Left lobe of liver (tissue), 2 donors: ENCODE measurements at regions not wholly inside any gene's neighbourhood (a gene's known extent, or its start where the extent isn't known, plus 50 kb on each side); places are given as distances from the start of the nearest gene placed in this dataset.
A peak's percentile ranks its signal among the peaks of the same experiment; 100 is the strongest.
"Not testable (repeated sequence)": the region's sequence is repeated elsewhere in the genome, so short reads cannot be mapped to it uniquely, and the experiment has no call there.

Experiments used
- ATAC-seq: fragments of 200-7000 bp; cut with Tn5 transposase; one replicate; pipeline ENCODE4 v1.9.1; 2020; ENCODE audit warnings: mild to moderate bottlenecking, moderate library complexity
- DNase-seq: peaks from one replicate; pipeline ENCODE4 v3.0.0-alpha.2; 2020; ENCODE audit warnings: low spot score
- donor health status: DM: no; HTN: no; CAD: no; lungs with moderate emphysema.
- donor health status: DM: no; HTN: yes; CAD: no.

- no peak for DNase-seq
- peak; percentile 20 for ATAC-seq
These were observed 327.7 kb upstream of the F9 start for GRCh38 chrX:139202742-139203420.

DNA sequence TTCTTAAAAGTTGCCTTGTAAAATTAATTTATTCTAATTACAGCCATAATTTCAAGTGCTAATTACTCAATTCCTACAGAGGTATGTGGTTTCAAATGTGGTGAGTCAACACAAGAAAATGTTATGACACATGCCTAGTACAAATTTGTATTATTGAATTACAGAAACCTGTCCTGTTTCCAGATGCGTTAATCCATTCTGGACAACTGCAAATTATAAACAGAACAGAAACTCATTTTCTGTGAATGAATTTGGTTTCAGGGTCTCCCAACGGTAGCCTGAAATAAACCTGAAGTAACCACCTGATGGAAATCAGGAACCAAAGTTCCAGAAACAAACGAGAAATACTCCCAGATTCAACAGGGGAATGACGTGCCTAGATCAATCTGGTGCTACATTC is 328.6 kb upstream of the F9 start:
- DNase-seq (no peak), ATAC-seq (no peak)

DNA sequence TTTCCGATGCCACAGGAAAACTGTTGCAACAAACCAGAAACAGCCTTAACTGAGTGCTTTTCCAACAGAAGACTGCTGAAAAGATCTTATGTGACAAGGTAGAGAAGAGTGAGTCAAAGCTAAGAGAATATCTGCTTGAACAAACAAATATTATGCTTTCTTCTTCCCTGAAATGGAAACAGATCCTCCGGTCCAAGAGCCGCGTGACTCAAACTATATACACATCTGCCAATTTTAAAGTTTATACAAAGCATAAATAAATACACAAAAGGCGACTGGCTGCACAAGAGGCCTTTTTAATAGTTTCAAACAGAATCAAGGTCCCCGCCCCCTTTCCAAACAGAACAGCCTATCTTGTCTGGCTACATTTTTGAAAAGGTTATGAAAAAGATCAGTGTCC is 329.7 kb upstream of the F9 start:
- ATAC-seq (no peak), DNase-seq (no peak)

GRCh38 chrX:139200346-139200745 is 330.2 kb upstream of the F9 start:
- ATAC-seq: no peak
- DNase-seq: no peak

DNA sequence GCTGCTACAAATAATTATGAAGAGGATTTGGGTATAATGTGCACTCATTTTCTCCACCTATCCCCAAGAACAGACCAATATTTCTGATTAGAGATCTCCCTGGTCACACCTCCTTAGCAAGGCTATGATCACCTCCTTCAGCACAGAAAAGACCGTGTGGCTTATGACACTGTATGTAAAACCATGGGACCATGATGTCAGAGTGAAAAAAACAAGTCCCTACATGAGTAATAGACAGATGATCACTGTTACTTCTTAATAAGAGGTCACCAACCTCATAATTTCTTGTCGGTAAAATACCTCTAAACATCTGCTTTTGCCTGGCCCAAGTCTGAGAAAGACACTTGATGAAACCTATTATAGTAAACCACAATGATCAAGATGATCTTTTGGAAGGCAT is 330.6 kb upstream of the F9 start:
- ATAC-seq (no peak), DNase-seq (no peak)

GRCh38 chrX:139198936-139199335 is 331.6 kb upstream of the F9 start:
- DNase-seq: no peak
- ATAC-seq: no peak

DNA sequence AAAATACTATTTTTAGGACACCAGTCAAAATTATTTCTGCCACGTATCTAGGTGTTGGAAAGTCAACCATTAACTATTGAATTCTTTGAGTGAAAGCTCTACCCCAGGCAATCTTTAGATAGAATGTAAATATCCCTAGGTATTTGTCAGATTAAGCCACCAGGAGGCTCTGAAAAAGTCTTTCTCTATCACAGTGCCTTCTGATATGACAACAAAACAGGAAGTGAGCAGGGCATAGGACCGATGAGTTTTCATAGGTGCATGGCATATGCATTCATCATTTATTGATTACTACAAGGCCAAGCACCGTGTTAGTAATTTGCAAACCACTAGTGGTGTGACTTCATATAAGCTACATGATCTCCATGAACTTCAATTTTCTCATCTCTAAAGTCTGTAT is 333.6 kb upstream of the F9 start:
- ATAC-seq: no peak
- no peak for DNase-seq

- ATAC-seq: peak; percentile 87
- DNase-seq: peak; percentile 48
These were observed 335.8 kb upstream of the F9 start for GRCh38 chrX:139194571-139195280.

DNA sequence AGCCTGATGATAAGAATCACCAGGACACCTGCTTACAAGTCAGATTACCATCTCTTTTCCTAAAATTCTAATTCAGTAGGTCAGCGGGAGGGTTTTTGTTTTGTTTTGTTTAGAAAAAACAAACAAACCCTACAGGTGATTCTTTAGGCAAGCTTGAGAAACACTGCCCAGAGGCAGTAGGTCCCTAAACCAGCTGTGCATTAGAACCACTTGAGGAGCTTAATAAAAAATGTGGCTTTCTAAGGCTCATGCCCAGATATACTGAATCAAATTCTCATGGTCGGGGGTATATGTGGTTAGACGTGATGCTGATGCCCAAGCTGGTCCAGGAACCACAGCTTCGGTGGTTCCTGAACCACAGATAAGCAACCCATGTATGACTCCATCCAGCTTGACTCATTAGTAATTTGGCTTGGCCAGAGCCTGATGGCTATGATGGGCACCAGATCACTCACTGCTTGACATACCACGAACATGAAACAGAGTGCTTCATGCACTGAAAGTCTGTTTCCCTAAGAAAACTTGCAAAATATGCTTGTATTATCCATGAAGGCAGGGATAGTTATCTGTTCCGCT is 338.1 kb upstream of the F9 start:
- no peak for DNase-seq

GRCh38 chrX:139191746-139192385 is 338.7 kb upstream of the F9 start:
- ATAC-seq: no peak
- no peak for DNase-seq

More for the DNA sequence above, 338.1 kb upstream of the F9 start:
- no peak for ATAC-seq

DNA sequence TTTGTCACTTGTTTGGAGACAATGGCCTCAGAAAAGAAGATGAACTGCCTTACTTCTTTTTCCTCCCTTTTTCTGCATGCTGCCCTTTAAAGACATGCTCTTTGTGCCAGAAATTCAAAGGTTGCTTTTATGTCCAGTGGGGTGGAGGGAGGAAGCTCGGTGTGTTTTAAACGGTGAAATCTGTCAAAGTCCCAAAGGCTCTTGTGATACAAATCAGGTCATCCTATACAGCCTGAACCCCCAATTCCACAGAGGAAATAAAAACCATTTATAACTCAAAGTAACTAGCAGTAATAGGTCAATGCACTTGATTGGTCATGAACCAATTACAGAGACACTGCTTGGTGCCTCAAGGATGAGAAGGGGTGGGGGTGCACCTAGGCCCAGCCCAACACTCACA is 339.3 kb upstream of the F9 start:
- no peak for DNase-seq
- ATAC-seq: no peak

- no peak for DNase-seq
- no peak for ATAC-seq
These were observed 342.8 kb upstream of the F9 start for GRCh38 chrX:139187738-139188137.

DNA sequence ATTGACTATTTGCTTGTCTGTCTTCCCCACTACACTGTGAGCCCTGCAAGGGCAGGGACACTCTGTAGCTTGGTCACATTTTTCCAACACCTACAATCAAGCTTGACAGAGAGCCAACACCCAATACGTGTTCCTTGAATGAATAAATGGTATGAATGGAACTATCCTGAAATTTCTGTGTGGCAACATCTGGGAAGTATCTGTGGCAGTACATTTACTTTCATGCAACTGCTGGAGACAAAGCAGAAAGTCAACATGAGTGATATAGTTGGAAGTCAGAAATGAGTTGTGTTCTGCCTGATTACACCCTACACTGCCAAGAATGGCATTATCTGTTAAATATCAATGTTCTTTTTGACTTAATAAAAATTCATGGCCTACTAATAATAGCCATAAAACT is 343.5 kb upstream of the F9 start:
- DNase-seq (no peak), ATAC-seq (no peak)

GRCh38 chrX:139179592-139179991 is 350.9 kb upstream of the F9 start:
- DNase-seq: no peak
- ATAC-seq: no peak

- no peak for DNase-seq
- no peak for ATAC-seq
These were observed 351.6 kb upstream of the F9 start for GRCh38 chrX:139178980-139179379.

- no peak for DNase-seq
- ATAC-seq: no peak
These were observed 357.8 kb upstream of the F9 start for GRCh38 chrX:139172731-139173130.

GRCh38 chrX:139170526-139171173 is 359.9 kb upstream of the F9 start:
- ATAC-seq (no peak), DNase-seq (no peak)

DNA sequence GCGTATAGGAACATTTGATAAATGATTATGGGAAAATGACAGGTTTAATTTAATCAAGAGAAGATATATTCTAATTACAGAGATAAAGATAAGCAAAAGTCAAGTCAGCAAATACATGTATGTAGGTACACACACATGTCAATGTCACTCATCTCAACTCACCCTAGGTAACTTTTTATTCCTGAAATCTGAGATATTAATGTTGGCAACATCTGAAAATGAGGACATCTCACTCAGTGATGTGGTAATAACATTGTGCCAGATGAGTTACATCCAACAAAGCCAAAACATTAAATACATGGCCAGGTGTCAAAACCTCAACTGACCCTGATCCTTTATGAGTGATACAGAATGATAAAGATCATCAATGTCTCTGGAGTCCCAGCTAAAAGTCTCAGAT is 363.3 kb upstream of the F9 start:
- DNase-seq (no peak), ATAC-seq (no peak)

GRCh38 chrX:139158256-139158655 is 372.3 kb upstream of the F9 start:
- ATAC-seq: no peak
- DNase-seq: no peak

DNA sequence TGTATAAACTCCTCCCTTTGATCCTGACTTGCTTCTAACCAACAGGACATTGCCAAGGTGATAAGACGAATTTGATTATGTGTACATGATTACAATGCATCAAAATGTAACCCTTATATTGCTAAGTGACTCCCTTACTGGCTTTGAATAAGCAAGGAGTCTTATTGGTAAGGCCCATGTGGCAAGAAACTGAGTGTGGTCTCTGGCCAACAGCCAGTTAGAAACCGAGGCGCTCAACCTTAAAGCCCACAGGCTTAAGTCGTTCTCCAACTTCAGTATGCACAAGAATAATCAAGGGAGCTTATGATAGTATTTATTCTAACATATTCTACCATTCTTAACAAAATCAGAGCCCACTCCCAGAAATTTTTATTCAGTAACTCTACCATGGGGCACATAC is 374.2 kb upstream of the F9 start:
- DNase-seq (no peak), ATAC-seq (no peak)

DNA sequence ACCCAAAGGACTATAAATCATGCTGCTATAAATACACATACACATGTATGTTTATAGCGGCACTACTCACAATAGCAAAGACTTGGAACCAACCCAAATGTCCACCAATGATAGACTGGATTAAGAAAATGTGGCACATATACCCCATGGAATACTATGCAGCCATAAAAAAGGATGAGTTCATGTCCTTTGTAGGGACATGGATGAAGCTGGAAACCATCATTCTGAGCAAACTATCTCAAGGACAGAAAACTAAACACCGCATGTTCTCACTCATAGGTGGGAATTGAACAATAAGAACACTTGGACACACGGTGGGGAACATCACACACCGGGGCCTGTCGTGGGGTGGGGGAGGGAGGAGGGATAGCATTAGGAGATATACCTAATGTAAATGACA is 383.9 kb upstream of the F9 start:
- not testable (repeated sequence) for ATAC-seq, DNase-seq
